ENCODE measurements at regions not wholly inside any gene's neighbourhood (a gene's known extent, or its start where the extent isn't known, plus 50 kb on each side); places are given as distances from the start of the nearest gene placed in this dataset.

- Histone ChIP-seq H3K4me2 (ENCODE audit: control insufficient read depth, extremely low read depth, insufficient read depth, low read depth, low read length) (no peak overlapping the region), H3K9ac (ENCODE audit: control insufficient read depth, extremely low read depth, insufficient read depth, low read length) (no peak overlapping the region), H3K36me3 (ENCODE audit: control insufficient read depth in 2 of 2, extremely low read depth in 1 of 2, insufficient read depth in 2 of 2, low read length in 2 of 2) (no peaks in the 10 kb centered on the region), H3K27me3 (ENCODE audit: control insufficient read depth, extremely low read depth, insufficient read depth, low read length) (no peaks in the 10 kb centered on the region), H3K79me2 (ENCODE audit: control insufficient read depth, insufficient read depth, low read length) (no peaks in the 10 kb centered on the region), H3K9me1 (ENCODE audit: control insufficient read depth, extremely low read depth, insufficient read depth, low read length) (no peaks in the 10 kb centered on the region), H4K20me1 (ENCODE audit: control insufficient read depth, extremely low read depth, insufficient read depth, low read length) (no peaks in the 10 kb centered on the region), H3K9me3 (ENCODE audit: control insufficient read depth, low read depth, low read length) (no peaks in the 10 kb centered on the region), H3K27ac (ENCODE audit: control insufficient read depth, insufficient read depth, low read length) (no peak overlapping the region), H3K4me1 (ENCODE audit: control insufficient read depth, extremely low read depth, insufficient read depth, low read length) (no peaks in the 10 kb centered on the region), H3K4me3 (ENCODE audit: control insufficient read depth in 2 of 3, extremely low read depth in 1 of 3, insufficient read depth in 2 of 3, low read depth in 1 of 3, low read length in 3 of 3) (no peak overlapping the region), H2AFZ (ENCODE audit: control insufficient read depth, low read length) (no peak overlapping the region)
- dilution Hi-C loops (cut with MboI; ENCODE audit: extremely low pct_ligation_motif_present, low sequenced_read_pairs) = no loop called here
- FAIRE-seq = no peak
- no peak for TF ChIP-seq CTCF (optimal IDR thresholded peaks at IDR 0.05 in 1 of 3, IDR thresholded peaks at IDR 0.05 in 1 of 3, conservative IDR thresholded peaks at IDR 0.05 in 1 of 3; ENCODE audit: extremely low read depth in 1 of 3, insufficient read depth in 2 of 3, low read length in 3 of 3)
- TF ChIP-seq EZH2 (IDR thresholded peaks at IDR 0.05; ENCODE audit: low read length) = no peak
- DNase-seq (ENCODE audit: low read depth, low spot score) = no peak
Measured at GRCh38 chr1:70855203-70855602, 192.4 kb downstream of the PTGER3 start.

- dilution Hi-C loops (cut with MboI; ENCODE audit: extremely low pct_ligation_motif_present, low sequenced_read_pairs) = no loop called here
- no peaks in the 10 kb centered on the region for H3K27me3 ChIP-seq (ENCODE audit: control insufficient read depth, extremely low read depth, insufficient read depth, low read length)
- H4K20me1 ChIP-seq (ENCODE audit: control insufficient read depth, extremely low read depth, insufficient read depth, low read length) = no peaks in the 10 kb centered on the region
- no peak overlapping the region for H2AFZ ChIP-seq (ENCODE audit: control insufficient read depth, low read length)
- H3K9me3 ChIP-seq (ENCODE audit: control insufficient read depth, low read depth, low read length) = no peaks in the 10 kb centered on the region
- H3K4me1 ChIP-seq (ENCODE audit: control insufficient read depth, extremely low read depth, insufficient read depth, low read length) = no peaks in the 10 kb centered on the region
- H3K4me2 ChIP-seq (ENCODE audit: control insufficient read depth, extremely low read depth, insufficient read depth, low read depth, low read length) = no peak overlapping the region
- no peaks in the 10 kb centered on the region for H3K9me1 ChIP-seq (ENCODE audit: control insufficient read depth, extremely low read depth, insufficient read depth, low read length)
- no peak overlapping the region for H3K27ac ChIP-seq (ENCODE audit: control insufficient read depth, insufficient read depth, low read length)
- no peak overlapping the region for H3K9ac ChIP-seq (ENCODE audit: control insufficient read depth, extremely low read depth, insufficient read depth, low read length)
- no peak for TF ChIP-seq CTCF (optimal IDR thresholded peaks at IDR 0.05 in 1 of 3, IDR thresholded peaks at IDR 0.05 in 1 of 3, conservative IDR thresholded peaks at IDR 0.05 in 1 of 3; ENCODE audit: extremely low read depth in 1 of 3, insufficient read depth in 2 of 3, low read length in 3 of 3)
- TF ChIP-seq EZH2 (IDR thresholded peaks at IDR 0.05; ENCODE audit: low read length) = no peak
- H3K36me3 ChIP-seq (ENCODE audit: control insufficient read depth in 2 of 2, extremely low read depth in 1 of 2, insufficient read depth in 2 of 2, low read length in 2 of 2) = no peaks in the 10 kb centered on the region
- H3K4me3 ChIP-seq (ENCODE audit: control insufficient read depth in 2 of 3, extremely low read depth in 1 of 3, insufficient read depth in 2 of 3, low read depth in 1 of 3, low read length in 3 of 3) = no peak overlapping the region
- FAIRE-seq = no peak
- no peaks in the 10 kb centered on the region for H3K79me2 ChIP-seq (ENCODE audit: control insufficient read depth, insufficient read depth, low read length)
- DNase-seq (ENCODE audit: low read depth, low spot score) = no peak
Measured at GRCh38 chr1:70856201-70856600, 191.4 kb downstream of the PTGER3 start.
